GM18867 (cell line): ENCODE measurements at regions not wholly inside any gene's neighbourhood (a gene's known extent, or its start where the extent isn't known, plus 50 kb on each side); places are given as distances from the start of the nearest gene placed in this dataset.

Experiments
- ATAC-seq: cut with Tn5 transposase; IDR thresholded peaks from one replicate; pipeline ENCODE4 v1.9.1; 2021; ENCODE audit warnings: mild to moderate bottlenecking, moderate library complexity; ENCODE audit not compliant: unreplicated experiment

- no peak for ATAC-seq
These were observed 314.7 kb upstream of the DACH1 start for GRCh38 chr13:72181661-72182060.

- no peak for ATAC-seq
These were observed 313.4 kb upstream of the DACH1 start for GRCh38 chr13:72180253-72180952.

- ATAC-seq = no peak
These were observed 307.5 kb upstream of the DACH1 start for GRCh38 chr13:72174549-72174948.

- no peak for ATAC-seq
These were observed 303.6 kb upstream of the DACH1 start for GRCh38 chr13:72170571-72170970.

- ATAC-seq = no peak
These were observed 301.3 kb upstream of the DACH1 start for GRCh38 chr13:72168126-72168855.

- ATAC-seq = peak; percentile 48
These were observed 299.2 kb upstream of the DACH1 start for GRCh38 chr13:72166102-72166650.

- no peak for ATAC-seq
These were observed 298.3 kb upstream of the DACH1 start for GRCh38 chr13:72165276-72165675.

GRCh38 chr13:72164811-72165210 lies 297.8 kb upstream of the DACH1 start:
- no peak for ATAC-seq

GRCh38 chr13:72163678-72164077 lies 296.7 kb upstream of the DACH1 start:
- no peak for ATAC-seq

- peak; percentile 77 for ATAC-seq
These were observed 294.0 kb upstream of the DACH1 start for GRCh38 chr13:72160977-72161376.

- no peak for ATAC-seq
These were observed 289.8 kb upstream of the DACH1 start for GRCh38 chr13:72156760-72157159.

- ATAC-seq = peak; percentile 78
These were observed 286.3 kb upstream of the DACH1 start for GRCh38 chr13:72153272-72153671.

- no peak for ATAC-seq
These were observed 284.2 kb upstream of the DACH1 start for GRCh38 chr13:72151241-72151640.

- ATAC-seq = no peak
These were observed 283.5 kb upstream of the DACH1 start for GRCh38 chr13:72150502-72150901.

GRCh38 chr13:72149701-72150100 lies 282.7 kb upstream of the DACH1 start:
- ATAC-seq = no peak

GRCh38 chr13:72146816-72147215 lies 279.8 kb upstream of the DACH1 start:
- no peak for ATAC-seq

- no peak for ATAC-seq
These were observed 278.4 kb upstream of the DACH1 start for GRCh38 chr13:72145383-72145782.

GRCh38 chr13:72144636-72145035 lies 277.6 kb upstream of the DACH1 start:
- ATAC-seq = no peak

GRCh38 chr13:72141855-72142519 lies 275.0 kb upstream of the DACH1 start:
- ATAC-seq = no peak

- no peak for ATAC-seq
These were observed 272.2 kb upstream of the DACH1 start for GRCh38 chr13:72139192-72139591.

- ATAC-seq = no peak
These were observed 265.1 kb upstream of the DACH1 start for GRCh38 chr13:72132075-72132474.

GRCh38 chr13:72129117-72129516 lies 262.1 kb upstream of the DACH1 start:
- no peak for ATAC-seq
